ENCODE measurements at regions not wholly inside any gene's neighbourhood (a gene's known extent, or its start where the extent isn't known, plus 50 kb on each side); places are given as distances from the start of the nearest gene placed in this dataset.
"Not testable (repeated sequence)": the region's sequence is repeated elsewhere in the genome, so short reads cannot be mapped to it uniquely, and the experiment has no call there.

DNA sequence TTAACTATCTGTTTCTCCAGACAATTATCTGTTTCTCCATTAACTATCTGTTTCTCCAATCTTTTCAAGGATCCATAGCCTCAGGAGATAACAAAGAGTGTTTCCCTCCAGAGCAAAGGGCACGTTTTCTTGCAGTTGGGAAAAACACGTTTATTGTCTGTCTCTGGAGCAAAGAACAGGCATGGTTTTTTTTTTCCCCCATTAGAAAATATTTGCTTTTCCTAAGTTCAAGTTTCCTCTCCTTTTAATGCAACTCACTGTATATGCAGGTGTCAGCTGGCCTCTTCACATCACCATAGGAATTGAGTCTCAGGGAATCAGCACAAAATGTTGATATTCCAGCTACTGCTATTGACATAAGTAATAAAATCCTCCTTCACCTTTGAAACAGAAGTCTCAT lies 984.4 kb downstream of the RAB28 start:
- DNase-seq (ENCODE audit: low read depth) = no peak
- H3K4me3 ChIP-seq (ENCODE audit: low read length) = no peak overlapping the region

DNA sequence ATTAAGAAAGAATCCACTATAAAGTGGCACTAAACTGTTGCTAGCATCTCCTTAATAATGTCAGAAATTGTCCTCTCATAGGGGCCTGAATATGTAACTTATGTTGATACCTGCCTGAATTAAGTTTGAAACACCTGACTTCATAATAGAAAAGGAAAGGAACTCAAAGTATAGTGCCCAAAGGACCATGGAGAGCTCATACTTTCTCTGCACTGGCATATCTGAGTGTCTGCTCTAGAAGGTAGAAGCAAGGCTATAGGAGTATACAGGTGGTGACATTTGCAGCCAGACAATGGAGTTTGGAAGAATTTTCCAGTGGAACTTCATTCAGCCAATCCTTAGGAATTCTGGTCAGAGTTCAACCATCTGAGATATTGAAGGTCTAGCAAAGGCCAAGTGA lies 988.9 kb downstream of the RAB28 start:
- H3K4me3 ChIP-seq (ENCODE audit: low read length) = no peak overlapping the region
- no peak for DNase-seq (ENCODE audit: low read depth)
- TF ChIP-seq, protein P1, sequence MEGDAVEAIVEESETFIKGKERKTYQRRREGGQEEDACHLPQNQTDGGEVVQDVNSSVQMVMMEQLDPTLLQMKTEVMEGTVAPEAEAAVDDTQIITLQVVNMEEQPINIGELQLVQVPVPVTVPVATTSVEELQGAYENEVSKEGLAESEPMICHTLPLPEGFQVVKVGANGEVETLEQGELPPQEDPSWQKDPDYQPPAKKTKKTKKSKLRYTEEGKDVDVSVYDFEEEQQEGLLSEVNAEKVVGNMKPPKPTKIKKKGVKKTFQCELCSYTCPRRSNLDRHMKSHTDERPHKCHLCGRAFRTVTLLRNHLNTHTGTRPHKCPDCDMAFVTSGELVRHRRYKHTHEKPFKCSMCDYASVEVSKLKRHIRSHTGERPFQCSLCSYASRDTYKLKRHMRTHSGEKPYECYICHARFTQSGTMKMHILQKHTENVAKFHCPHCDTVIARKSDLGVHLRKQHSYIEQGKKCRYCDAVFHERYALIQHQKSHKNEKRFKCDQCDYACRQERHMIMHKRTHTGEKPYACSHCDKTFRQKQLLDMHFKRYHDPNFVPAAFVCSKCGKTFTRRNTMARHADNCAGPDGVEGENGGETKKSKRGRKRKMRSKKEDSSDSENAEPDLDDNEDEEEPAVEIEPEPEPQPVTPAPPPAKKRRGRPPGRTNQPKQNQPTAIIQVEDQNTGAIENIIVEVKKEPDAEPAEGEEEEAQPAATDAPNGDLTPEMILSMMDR (conservative IDR thresholded peaks at IDR 0.05; ENCODE audit: low read depth, low read length) = no peak

More for the DNA sequence above, 984.4 kb downstream of the RAB28 start:
- TF ChIP-seq, protein P1 (conservative IDR thresholded peaks at IDR 0.05; ENCODE audit: low read depth, low read length) = no peak

DNA sequence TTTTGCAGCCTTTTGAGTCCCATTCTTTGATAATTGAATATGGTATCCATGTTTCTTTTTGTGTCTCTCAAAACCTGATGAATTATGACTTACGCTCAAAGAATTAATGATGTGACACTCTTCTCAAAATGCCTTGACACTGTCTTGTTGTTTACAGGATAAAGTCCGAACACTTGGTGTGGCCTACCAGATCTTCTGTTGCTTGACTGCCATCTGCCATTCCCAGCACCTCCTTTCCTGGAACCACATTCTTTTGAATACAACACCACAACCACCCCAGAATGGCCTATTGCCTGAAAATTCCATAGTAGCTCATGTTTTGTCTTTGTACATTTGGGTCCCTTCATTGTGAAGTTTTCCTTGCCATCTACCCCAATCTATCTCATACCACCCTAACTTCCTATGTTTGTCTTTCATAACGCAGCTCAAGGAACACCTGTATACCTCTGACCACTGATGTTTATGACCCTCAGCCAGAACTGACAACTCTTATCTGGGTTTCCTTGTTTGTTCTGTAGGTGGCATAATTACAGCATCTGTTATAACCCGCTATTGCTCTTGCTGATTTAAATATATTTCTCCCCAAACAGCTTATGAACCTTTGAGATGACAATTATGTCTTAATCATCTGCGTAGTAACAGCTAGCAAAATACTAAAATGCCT lies 991.3 kb downstream of the RAB28 start:
- no peak overlapping the region for H3K4me3 ChIP-seq (ENCODE audit: low read length)
- DNase-seq (ENCODE audit: low read depth) = no peak
- TF ChIP-seq, protein P1 (conservative IDR thresholded peaks at IDR 0.05; ENCODE audit: low read depth, low read length) = no peak

DNA sequence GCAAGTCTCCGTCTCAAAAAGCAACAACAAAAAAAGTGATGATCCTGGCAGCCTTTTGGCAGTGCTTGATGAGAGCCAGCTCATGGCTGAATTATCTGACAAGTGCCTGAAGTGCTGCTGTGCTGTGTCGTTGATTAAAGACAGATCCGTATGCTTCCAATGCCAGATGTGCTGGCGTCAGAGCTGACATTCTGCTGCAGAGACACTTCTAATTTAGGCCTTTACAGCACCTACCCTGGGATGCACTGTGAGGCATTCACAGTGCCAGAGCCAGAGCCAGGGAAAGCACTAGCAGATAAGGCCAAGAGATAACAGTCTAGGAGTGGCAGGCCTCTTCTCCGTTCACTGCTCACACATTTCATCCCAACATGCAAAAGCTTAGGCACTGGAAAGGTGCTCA lies 995.5 kb downstream of the RAB28 start:
- no peak for DNase-seq (ENCODE audit: low read depth)
- TF ChIP-seq, protein P1 (conservative IDR thresholded peaks at IDR 0.05; ENCODE audit: low read depth, low read length) = no peak
- H3K4me3 ChIP-seq (ENCODE audit: low read length) = no peak overlapping the region

DNA sequence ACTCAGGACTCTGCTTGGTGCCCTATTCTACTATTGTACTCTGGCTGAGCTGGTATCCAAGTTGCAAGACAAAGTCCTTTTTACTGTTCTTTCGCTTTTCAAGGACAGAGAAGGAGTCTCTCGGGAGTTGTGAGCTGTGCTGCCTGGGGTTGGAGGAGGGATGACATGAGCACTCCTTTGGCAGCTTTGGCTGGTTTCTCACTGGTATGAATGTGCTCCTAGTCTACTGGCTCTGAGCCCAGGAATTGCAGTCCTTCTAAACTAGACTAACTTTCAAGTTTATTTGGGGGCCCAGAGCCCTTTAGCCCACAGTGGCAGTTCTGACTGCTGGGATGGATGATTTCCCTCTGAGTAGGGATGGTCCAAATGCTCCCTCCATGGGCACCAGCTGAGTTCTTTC lies 997.1 kb downstream of the RAB28 start:
- no peak for DNase-seq (ENCODE audit: low read depth)
- TF ChIP-seq, protein P1 (conservative IDR thresholded peaks at IDR 0.05; ENCODE audit: low read depth, low read length) = no peak
- no peak overlapping the region for H3K4me3 ChIP-seq (ENCODE audit: low read length)

DNA sequence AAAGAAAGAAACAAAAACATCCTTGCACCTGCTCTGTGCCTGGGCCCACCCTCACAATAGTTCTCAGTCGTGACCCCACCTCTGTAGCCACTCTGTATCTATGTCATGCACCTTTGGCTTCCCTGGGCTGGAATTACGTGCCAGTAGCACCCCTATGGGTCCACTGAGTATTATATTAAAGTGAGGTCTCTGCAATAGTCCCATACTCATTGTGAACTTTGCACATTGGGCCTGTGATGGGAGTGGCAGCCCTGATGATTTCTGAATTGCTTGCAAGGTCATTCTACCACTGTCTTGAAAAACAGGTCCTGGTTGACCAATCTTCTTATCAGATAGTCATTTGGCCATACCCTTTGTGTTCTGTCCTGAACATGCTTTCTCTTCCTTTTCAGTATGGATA lies 1012.1 kb downstream of the RAB28 start:
- no peak overlapping the region for H3K4me3 ChIP-seq (ENCODE audit: low read length)
- TF ChIP-seq, protein P1 (conservative IDR thresholded peaks at IDR 0.05; ENCODE audit: low read depth, low read length) = no peak
- DNase-seq (ENCODE audit: low read depth) = no peak

DNA sequence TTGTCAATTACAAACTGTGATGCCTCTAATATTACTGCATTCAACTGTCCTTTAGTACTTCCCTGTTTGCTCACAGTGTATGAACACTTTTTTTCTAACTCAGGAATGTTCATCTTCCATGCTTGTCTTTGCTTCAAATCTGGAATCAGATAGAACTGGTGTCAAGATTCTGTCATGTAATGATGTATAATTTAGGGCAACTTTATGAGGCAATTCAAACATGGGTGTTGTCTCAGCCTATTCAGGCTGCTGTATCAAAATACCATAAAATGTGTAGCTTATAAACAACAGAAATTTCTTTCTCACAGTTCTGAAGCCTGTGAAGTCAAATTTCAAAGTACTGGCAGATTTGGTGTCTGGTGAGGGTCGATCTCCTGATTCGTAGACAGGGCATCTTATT lies 1012.9 kb downstream of the RAB28 start:
- no peak overlapping the region for H3K4me3 ChIP-seq (ENCODE audit: low read length)
- DNase-seq (ENCODE audit: low read depth) = no peak
- TF ChIP-seq, protein P1 (conservative IDR thresholded peaks at IDR 0.05; ENCODE audit: low read depth, low read length) = no peak

DNA sequence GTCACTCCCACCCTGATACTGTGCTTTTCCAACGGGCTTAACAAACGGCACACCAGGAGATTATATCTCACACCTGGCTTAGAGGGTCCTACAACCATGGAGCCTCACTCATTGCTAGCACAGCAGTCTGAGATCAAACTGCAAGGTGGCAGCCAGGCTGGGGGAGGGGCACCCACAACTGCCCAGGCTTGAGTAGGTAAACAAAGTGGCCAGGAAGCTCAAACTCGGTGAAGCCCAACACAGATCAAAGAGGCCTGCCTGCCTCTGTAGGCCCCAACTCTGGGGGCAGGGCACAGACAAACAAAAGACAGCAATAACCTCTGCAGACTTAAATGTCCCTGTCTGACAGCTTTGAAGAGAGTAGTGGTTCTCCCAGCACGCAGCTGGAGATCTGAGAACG lies 1022.6 kb downstream of the RAB28 start:
- not testable (repeated sequence) for H3K4me3 ChIP-seq (ENCODE audit: low read length); DNase-seq (ENCODE audit: low read depth)

Measured in retinal pigment epithelial cell (primary cell).